ENCODE measurements at regions not wholly inside any gene's neighbourhood (a gene's known extent, or its start where the extent isn't known, plus 50 kb on each side); places are given as distances from the start of the nearest gene placed in this dataset.
A peak's percentile ranks its signal among the peaks of the same experiment; 100 is the strongest.
"Not testable (repeated sequence)": the region's sequence is repeated elsewhere in the genome, so short reads cannot be mapped to it uniquely, and the experiment has no call there.

- DNase-seq = no peak
Measured at GRCh38 chr2:196499686-196500085, 139.8 kb upstream of the CCDC150 start.

GRCh38 chr2:196500686-196501431 is 138.7 kb upstream of the CCDC150 start:
- peak; percentile 55 for DNase-seq

- DNase-seq = no peak
Measured at GRCh38 chr2:196501836-196502235, 137.7 kb upstream of the CCDC150 start.

- no peak for DNase-seq
Measured at GRCh38 chr2:196502386-196502785, 137.1 kb upstream of the CCDC150 start.

- DNase-seq = no peak
Measured at GRCh38 chr2:196503398-196503797, 136.1 kb upstream of the CCDC150 start.

GRCh38 chr2:196504788-196505187 is 134.7 kb upstream of the CCDC150 start:
- DNase-seq = no peak

- no peak for DNase-seq
Measured at GRCh38 chr2:196510246-196510645, 129.3 kb upstream of the CCDC150 start.

- DNase-seq = no peak
Measured at GRCh38 chr2:196511258-196512168, 128.0 kb upstream of the CCDC150 start.

- DNase-seq = no peak
Measured at GRCh38 chr2:196513796-196514526, 125.6 kb upstream of the CCDC150 start.

- DNase-seq = no peak
Measured at GRCh38 chr2:196514641-196515040, 124.9 kb upstream of the CCDC150 start.

GRCh38 chr2:196515051-196515450 is 124.5 kb upstream of the CCDC150 start:
- DNase-seq = no peak

GRCh38 chr2:196515608-196516007 is 123.9 kb upstream of the CCDC150 start:
- no peak for DNase-seq

GRCh38 chr2:196516564-196516963 is 123.0 kb upstream of the CCDC150 start:
- peak; percentile 24 for DNase-seq

GRCh38 chr2:196520605-196521004 is 118.9 kb upstream of the CCDC150 start:
- DNase-seq = no peak

GRCh38 chr2:196526981-196527725 is 112.4 kb upstream of the CCDC150 start:
- DNase-seq = not testable (repeated sequence)

GRCh38 chr2:196528486-196529223 is 110.9 kb upstream of the CCDC150 start:
- no peak for DNase-seq

GRCh38 chr2:196530910-196531309 is 108.6 kb upstream of the CCDC150 start:
- no peak for DNase-seq

- no peak for DNase-seq
Measured at GRCh38 chr2:196533772-196534397, 105.6 kb upstream of the CCDC150 start.

- no peak for DNase-seq
Measured at GRCh38 chr2:196534495-196534894, 105.0 kb upstream of the CCDC150 start.

GRCh38 chr2:196535061-196535460 is 104.5 kb upstream of the CCDC150 start:
- DNase-seq = no peak

- DNase-seq = no peak
Measured at GRCh38 chr2:196535742-196536141, 103.8 kb upstream of the CCDC150 start.

All from fibroblast of skin of back (primary cell).